NOMO-1 (cell line): ENCODE measurements at regions not wholly inside any gene's neighbourhood (a gene's known extent, or its start where the extent isn't known, plus 50 kb on each side); places are given as distances from the start of the nearest gene placed in this dataset.
"Not testable (repeated sequence)": the region's sequence is repeated elsewhere in the genome, so short reads cannot be mapped to it uniquely, and the experiment has no call there.

Source experiments
- DNase-seq, 2 experiments: peaks; one replicate each; lab custom pipeline; 2025; ENCODE audit not compliant: unreplicated experiment in 2 of 2; lab: John Stamatoyannopoulos, UW

- DNase-seq: no peak
Measured at GRCh38 chr10:33010132-33011037, 52.4 kb upstream of the ITGB1 start.

- DNase-seq: no peak
Measured at GRCh38 chr10:33009244-33010131, 51.5 kb upstream of the ITGB1 start.

- peak; percentile 21 to 65 for DNase-seq
Measured at GRCh38 chr10:33008499-33009243, 50.6 kb upstream of the ITGB1 start.

- not testable (repeated sequence) for DNase-seq
Measured at GRCh38 chr10:33007731-33008381, 49.8 kb upstream of the ITGB1 start.
